ENCODE measurements at regions not wholly inside any gene's neighbourhood (a gene's known extent, or its start where the extent isn't known, plus 50 kb on each side); places are given as distances from the start of the nearest gene placed in this dataset.

- Mint-ChIP-seq H3K9me3 (ENCODE audit: low read depth) (no peaks in the 10 kb centered on the region), H3K4me3 (ENCODE audit: low read depth) (no peak overlapping the region), H3K4me1 (ENCODE audit: low read depth) (no peaks in the 10 kb centered on the region), H3K27me3 (peaks cover 22% of the 10 kb centered on the region), H3K36me3 (ENCODE audit: insufficient read depth) (no peaks in the 10 kb centered on the region), H3K27ac (no peak overlapping the region)
- DNase-seq (ENCODE audit: low spot score, unreplicated experiment) = no peak
- TF ChIP-seq, protein P1, sequence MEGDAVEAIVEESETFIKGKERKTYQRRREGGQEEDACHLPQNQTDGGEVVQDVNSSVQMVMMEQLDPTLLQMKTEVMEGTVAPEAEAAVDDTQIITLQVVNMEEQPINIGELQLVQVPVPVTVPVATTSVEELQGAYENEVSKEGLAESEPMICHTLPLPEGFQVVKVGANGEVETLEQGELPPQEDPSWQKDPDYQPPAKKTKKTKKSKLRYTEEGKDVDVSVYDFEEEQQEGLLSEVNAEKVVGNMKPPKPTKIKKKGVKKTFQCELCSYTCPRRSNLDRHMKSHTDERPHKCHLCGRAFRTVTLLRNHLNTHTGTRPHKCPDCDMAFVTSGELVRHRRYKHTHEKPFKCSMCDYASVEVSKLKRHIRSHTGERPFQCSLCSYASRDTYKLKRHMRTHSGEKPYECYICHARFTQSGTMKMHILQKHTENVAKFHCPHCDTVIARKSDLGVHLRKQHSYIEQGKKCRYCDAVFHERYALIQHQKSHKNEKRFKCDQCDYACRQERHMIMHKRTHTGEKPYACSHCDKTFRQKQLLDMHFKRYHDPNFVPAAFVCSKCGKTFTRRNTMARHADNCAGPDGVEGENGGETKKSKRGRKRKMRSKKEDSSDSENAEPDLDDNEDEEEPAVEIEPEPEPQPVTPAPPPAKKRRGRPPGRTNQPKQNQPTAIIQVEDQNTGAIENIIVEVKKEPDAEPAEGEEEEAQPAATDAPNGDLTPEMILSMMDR (IDR thresholded peaks at IDR 0.05; ENCODE audit: unreplicated experiment) = no peak
Measured at GRCh38 chr2:65691816-65692215, 259.4 kb upstream of the SPRED2 start.

DNA sequence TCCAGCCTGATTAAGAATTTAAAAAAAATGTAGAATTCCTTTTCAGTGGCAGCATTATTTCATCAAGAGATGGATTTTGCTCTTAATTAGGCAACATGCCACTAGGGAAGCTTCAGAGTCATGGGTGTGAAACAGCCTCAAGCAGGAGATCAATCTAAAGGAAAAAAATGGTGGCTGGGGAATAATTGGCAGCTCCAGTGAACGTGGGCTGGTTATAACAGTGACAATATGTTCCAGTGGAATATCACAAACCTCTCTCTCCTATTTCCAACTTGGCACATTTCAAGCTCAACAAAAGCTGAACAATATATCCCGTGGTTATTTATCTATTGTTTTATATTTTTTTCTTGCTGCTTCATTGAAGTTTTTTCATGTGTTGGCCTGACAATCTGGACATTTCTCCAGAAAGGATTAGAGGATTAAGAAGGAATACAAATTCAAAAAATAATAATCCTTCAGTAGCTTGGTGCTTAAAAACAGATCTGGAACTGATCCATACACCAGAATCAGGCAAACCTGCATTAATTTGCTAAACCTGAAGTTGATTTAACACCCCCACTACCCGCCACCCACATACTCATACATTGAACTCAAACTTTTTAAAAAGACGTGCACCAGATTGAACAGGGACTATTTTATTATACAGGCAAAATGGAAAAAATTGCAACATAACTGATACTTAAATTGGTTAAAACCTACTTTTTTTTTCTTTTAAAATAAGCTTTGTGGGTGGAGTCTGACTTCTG, 255.9 kb upstream of the SPRED2 start:
- no peak for DNase-seq (ENCODE audit: low spot score, unreplicated experiment)
- peaks cover 17% of the 10 kb centered on the region for H3K27me3 Mint-ChIP-seq
- H3K36me3 Mint-ChIP-seq (ENCODE audit: insufficient read depth) = no peaks in the 10 kb centered on the region
- H3K9me3 Mint-ChIP-seq (ENCODE audit: low read depth) = no peaks in the 10 kb centered on the region
- H3K4me3 Mint-ChIP-seq (ENCODE audit: low read depth) = no peak overlapping the region
- no peak overlapping the region for H3K27ac Mint-ChIP-seq
- TF ChIP-seq, protein P1 (IDR thresholded peaks at IDR 0.05; ENCODE audit: unreplicated experiment) = no peak
- no peaks in the 10 kb centered on the region for H3K4me1 Mint-ChIP-seq (ENCODE audit: low read depth)

DNA sequence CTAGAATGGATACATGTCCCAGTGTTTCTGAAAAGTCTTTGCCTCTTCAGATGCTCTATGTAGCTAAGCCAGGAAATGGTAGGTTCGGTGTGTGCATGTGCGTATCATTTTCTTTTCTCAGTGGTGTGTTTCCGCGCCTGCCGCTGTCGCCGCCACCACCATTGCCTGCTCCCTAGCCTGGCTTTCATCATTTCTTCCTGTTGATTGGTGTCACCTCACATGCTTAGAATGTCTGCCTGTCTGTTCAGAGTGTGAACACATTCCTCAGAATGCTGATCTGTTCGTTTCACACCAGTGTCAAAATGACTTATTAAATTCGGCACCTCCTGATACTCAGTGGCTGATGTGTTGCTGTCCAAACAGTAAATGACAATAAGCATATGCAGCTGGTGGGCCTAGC, 255.2 kb upstream of the SPRED2 start:
- Mint-ChIP-seq H3K27ac (no peak overlapping the region), H3K4me1 (ENCODE audit: low read depth) (no peaks in the 10 kb centered on the region), H3K27me3 (peaks cover 14% of the 10 kb centered on the region), H3K36me3 (ENCODE audit: insufficient read depth) (no peaks in the 10 kb centered on the region), H3K4me3 (ENCODE audit: low read depth) (no peak overlapping the region), H3K9me3 (ENCODE audit: low read depth) (no peaks in the 10 kb centered on the region)
- TF ChIP-seq, protein P1 (IDR thresholded peaks at IDR 0.05; ENCODE audit: unreplicated experiment) = no peak
- DNase-seq (ENCODE audit: low spot score, unreplicated experiment) = no peak

DNA sequence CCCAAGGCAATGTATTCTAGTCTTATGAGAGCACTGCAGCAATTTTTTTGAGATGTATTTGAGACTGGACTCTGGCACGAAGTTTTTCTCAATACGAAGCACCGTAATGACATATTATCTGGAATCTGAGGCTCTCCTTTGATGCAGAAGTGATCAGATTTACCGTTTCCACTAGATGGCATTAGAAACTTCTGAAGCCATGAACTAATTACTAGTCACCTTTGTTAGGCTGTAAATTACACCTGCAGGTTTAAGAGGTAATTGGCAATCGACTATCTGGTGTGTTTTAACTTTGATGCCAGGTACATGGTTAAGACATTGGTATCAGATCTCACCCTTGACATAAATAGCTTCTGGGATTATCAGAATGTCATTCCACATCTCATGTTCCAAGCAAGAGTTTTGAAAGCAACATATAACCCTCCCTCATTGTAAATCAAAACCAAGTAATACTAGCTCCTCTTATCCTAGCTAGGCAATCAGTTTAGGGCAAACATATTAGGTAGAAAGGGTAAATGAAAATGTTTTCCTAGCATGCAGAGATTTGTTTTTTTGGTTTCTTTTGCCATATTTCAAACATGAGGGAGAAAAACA, 254.6 kb upstream of the SPRED2 start:
- no peaks in the 10 kb centered on the region for H3K9me3 Mint-ChIP-seq (ENCODE audit: low read depth)
- H3K27ac Mint-ChIP-seq = no peak overlapping the region
- peaks cover 13% of the 10 kb centered on the region for H3K27me3 Mint-ChIP-seq
- no peak for DNase-seq (ENCODE audit: low spot score, unreplicated experiment)
- no peak overlapping the region for H3K4me3 Mint-ChIP-seq (ENCODE audit: low read depth)
- no peaks in the 10 kb centered on the region for H3K4me1 Mint-ChIP-seq (ENCODE audit: low read depth)
- TF ChIP-seq, protein P1 (IDR thresholded peaks at IDR 0.05; ENCODE audit: unreplicated experiment) = peak; percentile 7
- no peaks in the 10 kb centered on the region for H3K36me3 Mint-ChIP-seq (ENCODE audit: insufficient read depth)

DNA sequence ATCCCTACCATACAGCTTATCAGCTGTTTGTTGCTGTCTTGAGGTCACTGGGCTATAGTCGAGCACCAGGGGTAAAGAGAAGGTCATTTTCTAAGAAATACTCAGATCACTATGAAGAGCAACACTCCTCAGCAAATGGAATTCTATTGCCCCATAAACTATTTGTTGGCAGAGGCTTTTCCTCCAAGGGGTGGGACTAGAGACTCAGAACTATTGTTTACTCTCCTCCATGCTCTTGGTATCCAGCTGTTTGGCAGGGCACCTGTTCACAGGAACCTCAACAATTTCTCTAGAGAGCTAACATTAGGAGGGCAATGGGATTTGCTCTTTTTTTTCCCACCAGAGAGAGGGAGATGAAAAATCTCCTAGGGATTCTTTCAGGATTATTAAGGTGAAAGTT, 249.1 kb upstream of the SPRED2 start:
- Mint-ChIP-seq H3K4me1 (ENCODE audit: low read depth) (no peaks in the 10 kb centered on the region), H3K36me3 (ENCODE audit: insufficient read depth) (no peaks in the 10 kb centered on the region), H3K27me3 (peaks cover 3% of the 10 kb centered on the region), H3K27ac (no peak overlapping the region), H3K4me3 (ENCODE audit: low read depth) (no peak overlapping the region), H3K9me3 (ENCODE audit: low read depth) (no peaks in the 10 kb centered on the region)
- TF ChIP-seq, protein P1 (IDR thresholded peaks at IDR 0.05; ENCODE audit: unreplicated experiment) = no peak
- DNase-seq (ENCODE audit: low spot score, unreplicated experiment) = no peak
